ENCODE measurements at regions not wholly inside any gene's neighbourhood (a gene's known extent, or its start where the extent isn't known, plus 50 kb on each side); places are given as distances from the start of the nearest gene placed in this dataset.

DNA sequence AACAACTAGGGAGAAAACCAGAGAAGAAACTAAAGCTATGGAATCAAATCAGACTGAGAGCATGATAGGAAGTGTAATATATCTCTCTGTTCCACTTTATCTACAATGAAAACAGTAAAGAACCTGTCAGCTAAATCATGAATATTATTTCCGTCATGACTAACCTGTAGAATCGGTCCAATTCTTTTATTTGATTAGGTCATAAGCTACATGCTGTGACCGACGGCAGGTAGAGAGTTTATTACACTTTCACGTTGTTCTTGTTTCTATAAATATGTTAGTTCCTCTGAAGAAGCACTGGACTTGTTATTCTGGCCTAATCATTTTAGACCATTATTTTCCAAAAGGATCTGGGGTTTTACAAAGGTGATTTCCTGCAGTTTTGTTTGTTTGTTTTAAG lies 91.1 kb downstream of the DMRTA1 start:
- Histone ChIP-seq H3K79me2 (replicated peaks; ENCODE audit: insufficient read depth, low read length) (no peaks in the 10 kb centered on the region), H3K9ac (ENCODE audit: low read length) (no peak overlapping the region), H3F3A (ENCODE audit: insufficient read depth, low read length, poor library complexity, severe bottlenecking) (no peaks in the 10 kb centered on the region), H3K4me3 (ENCODE audit: low read length) (no peak overlapping the region), H3K4me2 (ENCODE audit: low read length) (no peak overlapping the region), H3K36me3 (ENCODE audit: insufficient read depth, low read length) (no peaks in the 10 kb centered on the region), H4K20me1 (ENCODE audit: insufficient read depth) (no peaks in the 10 kb centered on the region), H3K9me2 (ENCODE audit: insufficient read depth, low read length) (no peaks in the 10 kb centered on the region), H2AFZ (ENCODE audit: low read depth, low read length) (no peak overlapping the region), H3K9me3 (ENCODE audit: low read length) (no peaks in the 10 kb centered on the region), H3K27me3 (ENCODE audit: insufficient read depth, low read depth, low read length) (no peaks in the 10 kb centered on the region), H3K27ac (ENCODE audit: low read length) (no peak overlapping the region)
- TF ChIP-seq TAF1 (IDR thresholded peaks at IDR 0.05; ENCODE audit: low read depth) (no peak), REST (IDR thresholded peaks at IDR 0.05; ENCODE audit: borderline replicate concordance) (no peak), SMC3 (conservative IDR thresholded peaks at IDR 0.05; ENCODE audit: poor library complexity) (no peak), RAD21 (conservative IDR thresholded peaks at IDR 0.05) (no peak), POLR2AphosphoS5 (IDR thresholded peaks at IDR 0.05) (no peak), EP300 (conservative IDR thresholded peaks at IDR 0.05; ENCODE audit: poor library complexity, severe bottlenecking) (no peak), EZH2 (IDR thresholded peaks at IDR 0.05; ENCODE audit: borderline replicate concordance, insufficient read depth, low read length, poor library complexity, severe bottlenecking) (no peak), CTCF (IDR thresholded peaks at IDR 0.05; ENCODE audit: poor library complexity, severe bottlenecking) (no peak), MXI1 (conservative IDR thresholded peaks at IDR 0.05; ENCODE audit: poor library complexity, severe bottlenecking) (no peak)

DNA sequence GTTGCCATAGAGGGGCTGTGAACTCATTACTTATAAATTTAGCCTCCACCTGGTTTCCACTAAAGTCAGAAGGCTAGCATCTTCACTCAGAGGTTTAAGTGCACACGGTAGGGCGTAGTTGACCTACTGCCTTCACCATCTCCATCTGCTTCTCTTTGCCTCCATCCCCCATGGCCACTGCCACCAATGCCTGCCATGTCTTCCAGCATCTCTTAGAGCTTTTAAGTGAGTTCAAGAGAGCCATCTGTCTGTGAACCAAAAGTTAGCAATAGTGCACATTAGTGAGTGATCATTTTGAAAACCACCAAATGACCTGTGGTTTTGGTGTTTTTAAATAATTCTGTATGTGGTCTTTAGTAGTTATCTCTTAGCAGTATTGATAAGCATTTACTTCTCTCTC lies 102.0 kb downstream of the DMRTA1 start:
- H3F3A ChIP-seq (ENCODE audit: insufficient read depth, low read length, poor library complexity, severe bottlenecking), result no peaks in the 10 kb centered on the region
- no peak overlapping the region for H2AFZ ChIP-seq (ENCODE audit: low read depth, low read length)
- no peaks in the 10 kb centered on the region for H3K9me3 ChIP-seq (ENCODE audit: low read length)
- H3K79me2 ChIP-seq (replicated peaks; ENCODE audit: insufficient read depth, low read length), result no peaks in the 10 kb centered on the region
- TF ChIP-seq REST (IDR thresholded peaks at IDR 0.05; ENCODE audit: borderline replicate concordance) (no peak), SMC3 (conservative IDR thresholded peaks at IDR 0.05; ENCODE audit: poor library complexity) (no peak), TAF1 (IDR thresholded peaks at IDR 0.05; ENCODE audit: low read depth) (no peak), EP300 (conservative IDR thresholded peaks at IDR 0.05; ENCODE audit: poor library complexity, severe bottlenecking) (no peak), RAD21 (conservative IDR thresholded peaks at IDR 0.05) (no peak), EZH2 (IDR thresholded peaks at IDR 0.05; ENCODE audit: borderline replicate concordance, insufficient read depth, low read length, poor library complexity, severe bottlenecking) (no peak), CTCF (IDR thresholded peaks at IDR 0.05; ENCODE audit: poor library complexity, severe bottlenecking) (no peak), MXI1 (conservative IDR thresholded peaks at IDR 0.05; ENCODE audit: poor library complexity, severe bottlenecking) (no peak), POLR2AphosphoS5 (IDR thresholded peaks at IDR 0.05) (no peak)
- no peaks in the 10 kb centered on the region for H4K20me1 ChIP-seq (ENCODE audit: insufficient read depth)
- H3K9ac ChIP-seq (ENCODE audit: low read length), result no peak overlapping the region
- no peaks in the 10 kb centered on the region for H3K36me3 ChIP-seq (ENCODE audit: insufficient read depth, low read length)
- no peaks in the 10 kb centered on the region for H3K9me2 ChIP-seq (ENCODE audit: insufficient read depth, low read length)
- H3K4me3 ChIP-seq (ENCODE audit: low read length), result no peak overlapping the region
- H3K4me2 ChIP-seq (ENCODE audit: low read length), result no peak overlapping the region
- H3K27ac ChIP-seq (ENCODE audit: low read length), result no peak overlapping the region
- H3K27me3 ChIP-seq (ENCODE audit: insufficient read depth, low read depth, low read length), result no peaks in the 10 kb centered on the region
